Ovary (tissue), 7 donors: ENCODE measurements at regions not wholly inside any gene's neighbourhood (a gene's known extent, or its start where the extent isn't known, plus 50 kb on each side); places are given as distances from the start of the nearest gene placed in this dataset.

Experiments
- DNase-seq, 5 donors: peaks; one replicate each; pipeline ENCODE4 v3.0.0-alpha.2; 2019 to 2020
- H3K27ac ChIP-seq, 2 donors: fragments of 200-600 bp; one replicate each; pipeline versions ENCODE4 v1.5.1 to v1.8.0; 2019 to 2022
- H3K27me3 ChIP-seq: fragments of 200-600 bp; one replicate; pipeline ENCODE4 v1.8.0; 2022
- H3K36me3 ChIP-seq: fragments of 200-600 bp; sonication (generic); one replicate; pipeline ENCODE4 v1.5.1; 2019
- H3K4me1 ChIP-seq: one replicate; pipeline ENCODE4 v1.8.1; 2013; ENCODE audit warnings: mild to moderate bottlenecking, moderate library complexity; ENCODE audit not compliant: insufficient read depth
- H3K4me3 ChIP-seq: fragments of 200-600 bp; sonication (generic); one replicate; pipeline ENCODE4 v1.5.1; 2017
- H3K9me3 ChIP-seq, 2 donors: fragments of 200-600 bp in 1 of 2; sonication (generic) in 1 of 2; one replicate each; pipeline versions ENCODE4 v1.5.1 to v1.8.1; 2013 to 2019; ENCODE audit warnings: mild to moderate bottlenecking in 1 of 2, moderate library complexity in 1 of 2
- CTCF ChIP-seq, 3 donors: fragments of 450-650 bp in 2 of 3; fragments of 200-600 bp in 1 of 3; IDR thresholded peaks; one replicate each; pipeline versions ENCODE4 v1.5.1 to v1.8.0; 2016 to 2022; ENCODE audit warnings: antibody characterized with exemption in 3 of 3, mild to moderate bottlenecking in 1 of 3
- EP300 ChIP-seq: sonication (generic); formaldehyde crosslinking; IDR thresholded peaks from one replicate; pipeline ENCODE4 v1.6.1; 2017; ENCODE audit warnings: antibody characterized with exemption
- POLR2A ChIP-seq: fragments of 450-650 bp; IDR thresholded peaks from one replicate; pipeline ENCODE4 v1.6.1; 2017; ENCODE audit warnings: antibody characterized with exemption, mild to moderate bottlenecking, moderate library complexity
- WGBS, 3 donors: extraction: QIAGEN DNeasy Blood & Tissue Kit in 1 of 3; methylation state at CpG; one replicate each; pipeline versions ENCODE4 v1.1.5 to v1.1.7; 2013 to 2017; 5-methylcytosine and 5-hydroxymethylcytosine counted together
- intact Hi-C, 4 donors: fragments of 100-400 bp; cut with DNase I; formaldehyde crosslinking; loops; one replicate each; pipeline versions ENCODE4 v1.11.0 to v1.15.1; 2022 to 2023
- donor health status: DM: no; HTN: no; CAD: no; lungs with moderate emphysema.
- donor health status: DM: no; HTN: no; CAD: no.
- donor health status: Bipolar disorder and iron deficiency.
- donor health status: DM: no; HTN: no; CAD: no.
- donor health status: DM: yes; HTN: yes; CAD: no.

GRCh38 chr6:8982668-8983067 is 547.3 kb upstream of the SLC35B3 start:
- H3K4me3 ChIP-seq, result no peak overlapping the region
- no peak for TF ChIP-seq POLR2A
- TF ChIP-seq CTCF (IDR thresholded peaks at IDR 0.05), result no peak
- TF ChIP-seq EP300, result no peak
- H3K27ac ChIP-seq, result no peak overlapping the region
- no peaks in the 10 kb centered on the region for H3K36me3 ChIP-seq
- no peak for DNase-seq
- H3K27me3 ChIP-seq, result no peaks in the 10 kb centered on the region
- no peaks in the 10 kb centered on the region for H3K4me1 ChIP-seq
- intact Hi-C loops, result loop anchor here in 2 of 4 donors (5.0 to 10.0 kb wide), 2 partner anchors 1452 to 1455 kb away; no protein-coding TSS in a partner anchor
- 41 to 55% (median 42%) methylated on average over 9 of the region's 9 CpGs for WGBS, 3 donors
- H3K9me3 ChIP-seq, result no peaks in the 10 kb centered on the region

GRCh38 chr6:8973395-8973794 is 538.0 kb upstream of the SLC35B3 start:
- Histone ChIP-seq H3K4me1 (no peaks in the 10 kb centered on the region), H3K4me3 (no peak overlapping the region), H3K9me3 (no peaks in the 10 kb centered on the region), H3K27ac (no peak overlapping the region), H3K27me3 (no peaks in the 10 kb centered on the region), H3K36me3 (no peaks in the 10 kb centered on the region)
- DNase-seq, result no peak
- intact Hi-C loops, result no loop called here
- TF ChIP-seq POLR2A (no peak), EP300 (no peak), CTCF (IDR thresholded peaks at IDR 0.05) (no peak)

- Histone ChIP-seq H3K27me3 (no peaks in the 10 kb centered on the region), H3K4me3 (no peak overlapping the region), H3K36me3 (no peaks in the 10 kb centered on the region), H3K9me3 (no peaks in the 10 kb centered on the region), H3K27ac (no peak overlapping the region), H3K4me1 (no peaks in the 10 kb centered on the region)
- intact Hi-C loops, result no loop called here
- no peak for TF ChIP-seq CTCF (IDR thresholded peaks at IDR 0.05)
- no peak for TF ChIP-seq EP300
- no peak for TF ChIP-seq POLR2A
- DNase-seq, result no peak
Observed at GRCh38 chr6:8969747-8970146, 534.4 kb upstream of the SLC35B3 start.

- Histone ChIP-seq H3K4me3 (no peak overlapping the region), H3K9me3 (no peaks in the 10 kb centered on the region), H3K4me1 (no peaks in the 10 kb centered on the region), H3K36me3 (no peaks in the 10 kb centered on the region), H3K27ac (no peak overlapping the region), H3K27me3 (no peaks in the 10 kb centered on the region)
- intact Hi-C loops, result no loop called here
- TF ChIP-seq EP300 (no peak), POLR2A (no peak), CTCF (IDR thresholded peaks at IDR 0.05) (no peak)
- no peak for DNase-seq
Observed at GRCh38 chr6:8958894-8959511, 523.7 kb upstream of the SLC35B3 start.

GRCh38 chr6:8953310-8953709 is 518.0 kb upstream of the SLC35B3 start:
- no peak for DNase-seq
- H3K36me3 ChIP-seq, result no peaks in the 10 kb centered on the region
- no peaks in the 10 kb centered on the region for H3K4me1 ChIP-seq
- H3K9me3 ChIP-seq, result no peaks in the 10 kb centered on the region
- no peak for TF ChIP-seq EP300
- TF ChIP-seq CTCF (IDR thresholded peaks at IDR 0.05), result no peak
- no peak for TF ChIP-seq POLR2A
- H3K4me3 ChIP-seq, result no peak overlapping the region
- intact Hi-C loops, result no loop called here
- H3K27me3 ChIP-seq, result no peaks in the 10 kb centered on the region
- no peak overlapping the region for H3K27ac ChIP-seq
- WGBS, 3 donors, result 52 to 70% (median 57%) methylated on average over 2 of the region's 2 CpGs
